ENCODE measurements at regions not wholly inside any gene's neighbourhood (a gene's known extent, or its start where the extent isn't known, plus 50 kb on each side); places are given as distances from the start of the nearest gene placed in this dataset.
"Not testable (repeated sequence)": the region's sequence is repeated elsewhere in the genome, so short reads cannot be mapped to it uniquely, and the experiment has no call there.

DNA sequence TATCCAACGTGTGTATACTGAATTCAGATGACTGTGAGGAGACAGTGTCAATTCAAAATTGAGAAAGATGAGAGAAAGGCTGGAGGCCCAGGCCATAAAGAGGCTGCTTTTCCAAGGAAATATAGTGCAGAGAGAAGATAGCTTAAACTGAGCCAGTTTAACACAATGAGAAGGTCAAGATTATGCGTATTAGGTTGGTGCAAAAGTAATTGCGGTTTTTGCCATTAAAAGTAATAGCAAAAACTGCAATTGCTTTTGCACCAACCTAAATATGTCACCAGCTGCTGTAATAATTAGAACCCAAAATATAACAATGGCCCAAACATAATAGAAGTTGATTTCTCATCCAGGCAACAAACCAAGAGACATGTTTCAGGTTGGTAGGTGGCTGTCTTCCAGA lies 148.7 kb upstream of the ATP5MC3 start:
- Histone ChIP-seq H3K27me3 (no peaks in the 10 kb centered on the region), H3K9me3 (peaks cover 0 to 9% (median 7%) of the 10 kb centered on the region in 4 donors), H3K4me1 (no peaks in the 10 kb centered on the region), H3K27ac (no peak overlapping the region), H3K4me3 (no peak overlapping the region), H3K36me3 (no peaks in the 10 kb centered on the region)
- intact Hi-C loops (cut with DNase I): no loop called here
- 76 to 83% methylated on average over 3 of the region's 3 CpGs for WGBS, 2 donors
- TF ChIP-seq, protein P1, sequence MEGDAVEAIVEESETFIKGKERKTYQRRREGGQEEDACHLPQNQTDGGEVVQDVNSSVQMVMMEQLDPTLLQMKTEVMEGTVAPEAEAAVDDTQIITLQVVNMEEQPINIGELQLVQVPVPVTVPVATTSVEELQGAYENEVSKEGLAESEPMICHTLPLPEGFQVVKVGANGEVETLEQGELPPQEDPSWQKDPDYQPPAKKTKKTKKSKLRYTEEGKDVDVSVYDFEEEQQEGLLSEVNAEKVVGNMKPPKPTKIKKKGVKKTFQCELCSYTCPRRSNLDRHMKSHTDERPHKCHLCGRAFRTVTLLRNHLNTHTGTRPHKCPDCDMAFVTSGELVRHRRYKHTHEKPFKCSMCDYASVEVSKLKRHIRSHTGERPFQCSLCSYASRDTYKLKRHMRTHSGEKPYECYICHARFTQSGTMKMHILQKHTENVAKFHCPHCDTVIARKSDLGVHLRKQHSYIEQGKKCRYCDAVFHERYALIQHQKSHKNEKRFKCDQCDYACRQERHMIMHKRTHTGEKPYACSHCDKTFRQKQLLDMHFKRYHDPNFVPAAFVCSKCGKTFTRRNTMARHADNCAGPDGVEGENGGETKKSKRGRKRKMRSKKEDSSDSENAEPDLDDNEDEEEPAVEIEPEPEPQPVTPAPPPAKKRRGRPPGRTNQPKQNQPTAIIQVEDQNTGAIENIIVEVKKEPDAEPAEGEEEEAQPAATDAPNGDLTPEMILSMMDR (IDR thresholded peaks at IDR 0.05): no peak
- no peak for TF ChIP-seq POLR2AphosphoS5 (IDR thresholded peaks at IDR 0.05)
- TF ChIP-seq EP300 (IDR thresholded peaks at IDR 0.05): no peak
- no peak for TF ChIP-seq POLR2A (IDR thresholded peaks at IDR 0.05)
- no peak for DNase-seq

DNA sequence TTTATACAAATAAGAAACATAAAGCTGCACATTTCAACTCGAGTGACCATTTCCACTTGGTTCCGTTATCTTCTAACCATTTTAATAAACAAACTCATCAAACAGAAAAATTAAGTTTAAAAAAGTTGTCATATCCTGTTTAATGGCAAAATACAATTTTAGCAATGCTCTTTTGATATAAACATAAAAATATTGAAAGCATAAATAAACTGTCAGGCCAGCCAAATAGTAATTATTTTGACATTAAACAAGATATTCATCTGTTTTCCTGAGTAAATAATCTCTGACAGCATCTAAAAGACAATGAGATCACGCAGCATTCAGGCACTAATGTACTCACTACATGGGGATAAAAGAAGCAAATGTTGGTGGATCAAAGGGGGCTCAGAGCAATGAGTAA lies 145.3 kb upstream of the ATP5MC3 start:
- no peaks in the 10 kb centered on the region for H3K4me1 ChIP-seq
- intact Hi-C loops (cut with DNase I): no loop called here
- H3K27me3 ChIP-seq: no peaks in the 10 kb centered on the region
- H3K9me3 ChIP-seq: peaks cover 0 to 9% (median 7%) of the 10 kb centered on the region in 4 donors
- no peak for TF ChIP-seq POLR2A (IDR thresholded peaks at IDR 0.05)
- TF ChIP-seq, protein P1 (IDR thresholded peaks at IDR 0.05): no peak
- TF ChIP-seq POLR2AphosphoS5 (IDR thresholded peaks at IDR 0.05): no peak
- TF ChIP-seq EP300 (IDR thresholded peaks at IDR 0.05): no peak
- WGBS, 2 donors: 77 to 82% methylated on average over 3 of the region's 3 CpGs
- H3K27ac ChIP-seq: no peak overlapping the region
- DNase-seq: no peak
- no peak overlapping the region for H3K4me3 ChIP-seq
- H3K36me3 ChIP-seq: no peaks in the 10 kb centered on the region

DNA sequence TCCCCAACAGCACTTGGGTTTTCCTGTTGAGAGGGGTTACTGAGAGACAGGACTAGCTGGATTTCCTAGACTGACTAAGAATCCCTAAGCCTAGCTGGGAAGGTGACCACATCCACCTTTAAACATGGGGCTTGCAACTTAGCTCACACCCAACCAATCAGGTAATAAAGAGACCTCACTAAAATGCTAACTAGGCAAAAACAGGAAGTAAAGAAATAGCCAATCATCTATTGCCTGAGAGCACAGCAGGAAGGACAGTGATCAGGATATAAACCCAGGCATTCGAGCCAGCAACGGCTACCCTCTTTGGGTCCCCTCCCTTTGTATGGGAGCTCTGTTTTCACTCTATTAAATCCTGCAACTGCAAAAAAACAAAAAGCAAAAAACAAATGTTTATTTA lies 144.7 kb upstream of the ATP5MC3 start:
- intact Hi-C loops (cut with DNase I); DNase-seq; H3K4me1 ChIP-seq; H3K36me3 ChIP-seq; H3K27ac ChIP-seq; H3K4me3 ChIP-seq; H3K27me3 ChIP-seq; H3K9me3 ChIP-seq: not testable (repeated sequence)
- 80 to 86% methylated on average over 2 of the region's 2 CpGs for WGBS, 2 donors

DNA sequence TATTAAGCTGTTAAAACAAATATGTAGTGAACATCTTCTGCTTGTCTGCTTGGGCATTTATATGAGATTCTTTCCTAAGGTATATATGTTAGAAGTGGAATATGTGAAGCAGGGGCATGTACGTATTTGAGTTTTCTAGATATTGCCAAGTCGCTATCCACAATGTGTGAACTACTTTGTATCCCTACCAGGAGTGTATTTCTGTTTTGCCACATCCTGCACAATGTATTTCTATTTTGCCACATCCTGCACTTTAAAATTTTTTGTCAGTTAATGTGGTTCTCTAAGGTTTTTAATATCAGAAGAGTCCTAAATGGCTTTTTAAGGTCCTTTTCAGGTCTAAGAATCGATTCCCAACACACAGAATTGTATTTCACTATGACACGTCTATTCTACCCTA lies 141.7 kb upstream of the ATP5MC3 start:
- 73 to 80% methylated on average over 4 of the region's 4 CpGs for WGBS, 2 donors
- Histone ChIP-seq H3K4me1 (no peaks in the 10 kb centered on the region), H3K27me3 (no peaks in the 10 kb centered on the region), H3K4me3 (no peak overlapping the region), H3K36me3 (no peaks in the 10 kb centered on the region), H3K9me3 (peaks cover 0 to 9% (median 7%) of the 10 kb centered on the region in 4 donors), H3K27ac (no peak overlapping the region)
- TF ChIP-seq EP300 (IDR thresholded peaks at IDR 0.05) (no peak), POLR2AphosphoS5 (IDR thresholded peaks at IDR 0.05) (no peak), POLR2A (IDR thresholded peaks at IDR 0.05) (no peak)
- TF ChIP-seq, protein P1 (IDR thresholded peaks at IDR 0.05): no peak
- no peak for DNase-seq
- intact Hi-C loops (cut with DNase I): no loop called here

DNA sequence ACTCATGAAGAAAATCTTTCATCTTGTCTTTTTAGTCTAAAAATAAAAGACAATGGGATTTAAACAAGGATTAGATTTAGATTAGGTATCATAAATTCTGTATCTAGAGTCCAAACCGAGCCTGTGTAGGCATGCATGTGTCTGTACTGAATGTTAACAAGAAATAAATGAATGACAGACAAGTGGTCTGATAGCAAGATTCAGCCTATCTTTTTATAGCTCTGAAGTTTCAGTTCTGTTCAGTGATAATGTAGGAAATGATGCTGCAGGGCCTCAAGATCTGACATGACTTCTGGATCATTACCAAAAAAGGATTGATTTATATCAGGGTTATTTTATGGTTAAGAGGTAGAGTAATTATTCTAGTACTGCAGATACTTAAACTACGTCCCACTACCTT lies 137.0 kb upstream of the ATP5MC3 start:
- TF ChIP-seq EP300 (IDR thresholded peaks at IDR 0.05): no peak
- TF ChIP-seq, protein P1 (IDR thresholded peaks at IDR 0.05): no peak
- H3K36me3 ChIP-seq: no peaks in the 10 kb centered on the region
- no peaks in the 10 kb centered on the region for H3K9me3 ChIP-seq
- DNase-seq: no peak
- no peaks in the 10 kb centered on the region for H3K4me1 ChIP-seq
- H3K4me3 ChIP-seq: no peak overlapping the region
- intact Hi-C loops (cut with DNase I): no loop called here
- WGBS, 2 donors: 40 to 58% methylated on average over 2 of the region's 2 CpGs
- no peak overlapping the region for H3K27ac ChIP-seq
- H3K27me3 ChIP-seq: no peaks in the 10 kb centered on the region
